ENCODE measurements at regions not wholly inside any gene's neighbourhood (a gene's known extent, or its start where the extent isn't known, plus 50 kb on each side); places are given as distances from the start of the nearest gene placed in this dataset.

GRCh38 chr18:25881149-25881548, 209.3 kb downstream of the SS18 start:
- TF ChIP-seq EZH2phosphoT487 (IDR thresholded peaks at IDR 0.05; ENCODE audit: insufficient read depth, low read depth) (no peak), EZH2 (IDR thresholded peaks at IDR 0.05; ENCODE audit: insufficient read depth, poor library complexity, severe bottlenecking) (no peak)

Measured in GM23248 (cell line).